ENCODE measurements at regions not wholly inside any gene's neighbourhood (a gene's known extent, or its start where the extent isn't known, plus 50 kb on each side); places are given as distances from the start of the nearest gene placed in this dataset.

GRCh38 chr12:65585648-65586602 is 238.4 kb upstream of the HMGA2 start:
- TF ChIP-seq POLR2A (IDR thresholded peaks at IDR 0.05) (no peak), EP300 (IDR thresholded peaks at IDR 0.05) (no peak)
- TF ChIP-seq, protein P1, sequence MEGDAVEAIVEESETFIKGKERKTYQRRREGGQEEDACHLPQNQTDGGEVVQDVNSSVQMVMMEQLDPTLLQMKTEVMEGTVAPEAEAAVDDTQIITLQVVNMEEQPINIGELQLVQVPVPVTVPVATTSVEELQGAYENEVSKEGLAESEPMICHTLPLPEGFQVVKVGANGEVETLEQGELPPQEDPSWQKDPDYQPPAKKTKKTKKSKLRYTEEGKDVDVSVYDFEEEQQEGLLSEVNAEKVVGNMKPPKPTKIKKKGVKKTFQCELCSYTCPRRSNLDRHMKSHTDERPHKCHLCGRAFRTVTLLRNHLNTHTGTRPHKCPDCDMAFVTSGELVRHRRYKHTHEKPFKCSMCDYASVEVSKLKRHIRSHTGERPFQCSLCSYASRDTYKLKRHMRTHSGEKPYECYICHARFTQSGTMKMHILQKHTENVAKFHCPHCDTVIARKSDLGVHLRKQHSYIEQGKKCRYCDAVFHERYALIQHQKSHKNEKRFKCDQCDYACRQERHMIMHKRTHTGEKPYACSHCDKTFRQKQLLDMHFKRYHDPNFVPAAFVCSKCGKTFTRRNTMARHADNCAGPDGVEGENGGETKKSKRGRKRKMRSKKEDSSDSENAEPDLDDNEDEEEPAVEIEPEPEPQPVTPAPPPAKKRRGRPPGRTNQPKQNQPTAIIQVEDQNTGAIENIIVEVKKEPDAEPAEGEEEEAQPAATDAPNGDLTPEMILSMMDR (IDR thresholded peaks at IDR 0.05), result no peak
